Ascending aorta (tissue), 2 donors: ENCODE measurements at regions not wholly inside any gene's neighbourhood (a gene's known extent, or its start where the extent isn't known, plus 50 kb on each side); places are given as distances from the start of the nearest gene placed in this dataset.

Experiments
- DNase-seq, 2 donors: peaks; one replicate each; pipeline ENCODE4 v3.0.0-alpha.2; 2019; ENCODE audit warnings: low spot score in 2 of 2
- H3K27ac ChIP-seq, 2 donors: fragments of 200-600 bp; sonication (generic); one replicate each; pipeline ENCODE4 v1.5.1; 2016 to 2017; ENCODE audit warnings: mild to moderate bottlenecking in 1 of 2
- H3K27me3 ChIP-seq: fragments of 200-600 bp; sonication (generic); one replicate; pipeline ENCODE4 v1.5.1; 2017
- H3K36me3 ChIP-seq, 2 donors: fragments of 200-600 bp; sonication (generic); one replicate each; pipeline ENCODE4 v1.5.1; 2016
- H3K4me1 ChIP-seq, 2 donors: fragments of 200-600 bp; sonication (generic); one replicate each; pipeline ENCODE4 v1.5.1; 2016 to 2017; ENCODE audit warnings: mild to moderate bottlenecking in 1 of 2
- H3K4me3 ChIP-seq, 2 donors: fragments of 200-600 bp; sonication (generic); one replicate each; pipeline ENCODE4 v1.5.1; 2016 to 2017; ENCODE audit warnings: mild to moderate bottlenecking in 1 of 2
- H3K9me3 ChIP-seq, 2 donors: fragments of 200-600 bp; sonication (generic); one replicate each; pipeline ENCODE4 v1.5.1; 2016
- intact Hi-C: fragments of 100-400 bp; cut with DNase I; formaldehyde crosslinking; loops from one replicate; pipeline ENCODE4 v1.15.1; 2023
- TF ChIP-seq, protein P1 (sequence below), 3 experiments: fragments of 200-600 bp in 2 of 3; fragments of 450-650 bp in 1 of 3; sonication (generic) in 2 of 3; IDR thresholded peaks; one replicate each; pipeline ENCODE4 v1.5.1; 2016 to 2019; ENCODE audit warnings: antibody characterized with exemption in 3 of 3, mild to moderate bottlenecking in 1 of 3, moderate library complexity in 1 of 3

DNA sequence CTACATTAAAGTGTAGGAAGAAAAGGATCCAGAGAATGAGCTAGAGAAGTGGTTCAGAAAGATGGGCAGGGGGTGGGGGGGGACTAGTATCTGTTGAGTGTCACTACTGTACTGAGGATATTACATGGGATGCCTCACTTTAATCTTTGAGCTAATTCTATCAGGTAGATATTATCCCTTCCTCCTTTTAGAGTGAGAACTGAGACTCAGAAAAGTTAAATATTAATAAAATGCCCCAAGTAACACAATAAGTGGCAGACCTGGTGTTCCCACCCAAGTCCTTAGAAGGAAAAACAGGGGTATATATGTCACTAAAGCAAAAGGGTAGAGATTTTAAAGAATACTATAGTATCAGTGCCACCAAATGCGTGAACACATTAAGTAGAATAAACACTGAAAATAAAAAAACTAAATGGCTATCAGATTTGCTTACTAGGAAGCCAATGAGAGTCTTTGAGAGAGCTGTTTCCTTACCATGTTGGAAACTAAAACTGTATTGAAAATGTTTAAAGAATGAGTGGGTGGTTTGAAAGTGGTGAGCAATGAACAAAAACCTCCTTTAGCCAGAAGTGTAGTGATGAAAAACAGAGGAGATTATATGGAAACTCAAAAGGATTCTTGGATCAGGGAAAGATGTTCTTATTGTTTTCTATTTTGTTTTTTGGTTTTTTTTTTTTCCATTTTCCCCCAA, 230.8 kb downstream of the BARHL2 start:
- Histone ChIP-seq H3K36me3 (no peaks in the 10 kb centered on the region), H3K27ac (no peak overlapping the region), H3K4me3 (no peak overlapping the region), H3K4me1 (no peaks in the 10 kb centered on the region), H3K27me3 (no peaks in the 10 kb centered on the region), H3K9me3 (no peaks in the 10 kb centered on the region)
- TF ChIP-seq, protein P1, sequence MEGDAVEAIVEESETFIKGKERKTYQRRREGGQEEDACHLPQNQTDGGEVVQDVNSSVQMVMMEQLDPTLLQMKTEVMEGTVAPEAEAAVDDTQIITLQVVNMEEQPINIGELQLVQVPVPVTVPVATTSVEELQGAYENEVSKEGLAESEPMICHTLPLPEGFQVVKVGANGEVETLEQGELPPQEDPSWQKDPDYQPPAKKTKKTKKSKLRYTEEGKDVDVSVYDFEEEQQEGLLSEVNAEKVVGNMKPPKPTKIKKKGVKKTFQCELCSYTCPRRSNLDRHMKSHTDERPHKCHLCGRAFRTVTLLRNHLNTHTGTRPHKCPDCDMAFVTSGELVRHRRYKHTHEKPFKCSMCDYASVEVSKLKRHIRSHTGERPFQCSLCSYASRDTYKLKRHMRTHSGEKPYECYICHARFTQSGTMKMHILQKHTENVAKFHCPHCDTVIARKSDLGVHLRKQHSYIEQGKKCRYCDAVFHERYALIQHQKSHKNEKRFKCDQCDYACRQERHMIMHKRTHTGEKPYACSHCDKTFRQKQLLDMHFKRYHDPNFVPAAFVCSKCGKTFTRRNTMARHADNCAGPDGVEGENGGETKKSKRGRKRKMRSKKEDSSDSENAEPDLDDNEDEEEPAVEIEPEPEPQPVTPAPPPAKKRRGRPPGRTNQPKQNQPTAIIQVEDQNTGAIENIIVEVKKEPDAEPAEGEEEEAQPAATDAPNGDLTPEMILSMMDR (IDR thresholded peaks at IDR 0.05), result no peak
- no peak for DNase-seq
- intact Hi-C loops, result loop anchor here (10.0 kb wide), 1 partner anchor 1139 kb away; no protein-coding TSS in a partner anchor

DNA sequence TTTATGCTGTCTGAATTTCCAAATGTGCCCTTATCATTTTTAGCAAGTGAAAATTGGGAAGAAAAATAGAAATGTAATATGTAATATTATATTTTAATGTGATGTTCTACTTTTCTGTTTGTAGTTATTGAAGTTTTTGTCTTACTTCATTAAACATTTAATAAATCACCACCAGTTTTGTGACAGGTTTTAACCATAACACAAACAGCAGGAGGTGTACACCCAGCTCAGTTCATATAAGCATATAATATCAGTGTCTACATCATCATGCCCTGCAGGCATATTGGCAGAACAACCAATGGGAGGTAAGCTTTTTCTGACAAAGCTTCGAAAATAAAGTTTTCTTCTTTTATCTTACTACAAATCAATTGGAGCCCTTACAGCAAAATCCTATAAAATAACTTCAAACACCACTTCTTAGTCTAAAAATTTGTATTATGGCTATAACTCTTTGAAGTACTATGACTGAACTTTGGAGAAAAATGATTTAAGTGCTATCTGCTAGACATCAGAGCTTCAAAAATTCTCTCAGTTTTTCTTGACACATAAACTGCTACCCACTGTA, 236.7 kb downstream of the BARHL2 start:
- H3K27ac ChIP-seq, result no peak overlapping the region
- DNase-seq, result no peak

DNA sequence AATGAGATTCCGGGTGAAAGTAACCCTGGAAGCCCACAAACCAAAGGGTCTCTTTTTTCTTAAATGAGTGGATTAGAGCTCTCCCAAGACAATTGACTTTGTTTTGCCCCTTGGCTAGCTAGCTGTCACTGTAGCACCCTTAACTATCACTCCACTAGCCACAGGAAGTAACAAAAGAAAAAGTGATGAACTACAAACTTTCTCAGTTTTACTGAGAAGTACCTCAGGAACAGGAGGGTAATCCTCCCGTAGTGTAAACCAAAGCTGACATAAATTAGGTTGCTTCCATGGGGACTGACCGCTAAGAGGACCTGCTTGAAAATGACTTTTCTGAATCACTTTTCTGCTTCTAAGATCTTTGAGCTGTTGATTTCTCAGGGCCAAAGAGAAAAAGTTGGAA, 240.1 kb downstream of the BARHL2 start:
- intact Hi-C loops, result no loop called here
- Histone ChIP-seq H3K4me1 (no peaks in the 10 kb centered on the region), H3K4me3 (no peak overlapping the region), H3K27ac (no peak overlapping the region), H3K9me3 (no peaks in the 10 kb centered on the region), H3K27me3 (no peaks in the 10 kb centered on the region), H3K36me3 (no peaks in the 10 kb centered on the region)
- no peak for DNase-seq
- TF ChIP-seq, protein P1 (IDR thresholded peaks at IDR 0.05), result no peak

More for the DNA sequence above, 236.7 kb downstream of the BARHL2 start:
- intact Hi-C loops, result loop anchor here (10.0 kb wide), 1 partner anchor 1144 kb away; no protein-coding TSS in a partner anchor
- Histone ChIP-seq H3K4me1 (no peaks in the 10 kb centered on the region), H3K27me3 (no peaks in the 10 kb centered on the region), H3K9me3 (no peaks in the 10 kb centered on the region), H3K4me3 (no peak overlapping the region), H3K36me3 (no peaks in the 10 kb centered on the region)
- TF ChIP-seq, protein P1 (IDR thresholded peaks at IDR 0.05), result no peak

DNA sequence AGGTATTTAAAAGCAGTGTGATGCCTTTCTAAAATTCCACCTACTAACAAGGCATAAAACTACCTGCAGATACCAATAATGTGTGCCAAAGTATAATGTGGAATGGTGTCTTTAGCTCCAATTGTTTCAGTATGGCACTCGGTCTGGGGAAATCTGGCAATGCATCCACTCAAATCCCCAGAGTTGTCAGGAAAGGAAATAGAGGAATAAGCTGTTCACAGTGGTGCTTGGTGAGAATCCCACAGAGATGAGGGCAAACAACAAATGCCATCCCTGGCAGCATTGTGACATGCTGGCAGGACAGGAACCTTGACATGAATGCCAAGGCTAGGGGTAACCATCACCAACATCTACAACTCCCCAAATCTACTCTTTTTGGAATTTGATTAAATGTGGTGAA, 240.7 kb downstream of the BARHL2 start:
- no peaks in the 10 kb centered on the region for H3K4me1 ChIP-seq
- H3K27me3 ChIP-seq, result no peaks in the 10 kb centered on the region
- TF ChIP-seq, protein P1 (IDR thresholded peaks at IDR 0.05), result no peak
- no peak overlapping the region for H3K4me3 ChIP-seq
- no peak for DNase-seq
- no peaks in the 10 kb centered on the region for H3K36me3 ChIP-seq
- H3K9me3 ChIP-seq, result no peaks in the 10 kb centered on the region
- no peak overlapping the region for H3K27ac ChIP-seq
- intact Hi-C loops, result no loop called here

DNA sequence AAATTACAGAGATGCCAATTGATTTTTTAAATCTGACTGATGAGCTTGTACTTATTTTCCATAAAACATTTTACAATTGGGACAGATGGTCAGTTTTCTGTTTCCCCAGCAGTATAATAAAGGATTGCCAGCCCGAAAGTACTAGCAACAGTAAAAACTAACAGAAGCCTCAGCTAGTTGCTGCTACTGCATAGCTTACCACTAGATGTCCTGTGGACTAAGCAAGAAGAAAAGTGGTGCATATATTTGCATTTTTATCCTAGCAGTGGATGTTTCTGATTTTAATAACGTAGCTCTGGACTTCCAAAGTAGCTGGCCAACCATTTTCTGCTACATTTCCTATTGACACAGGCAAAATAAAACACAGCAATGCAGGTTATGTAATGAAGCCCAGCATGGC, 241.5 kb downstream of the BARHL2 start:
- Histone ChIP-seq H3K36me3 (no peaks in the 10 kb centered on the region), H3K4me1 (no peaks in the 10 kb centered on the region), H3K27me3 (no peaks in the 10 kb centered on the region), H3K9me3 (no peaks in the 10 kb centered on the region), H3K4me3 (no peak overlapping the region), H3K27ac (no peak overlapping the region)
- DNase-seq, result no peak
- intact Hi-C loops, result no loop called here
- TF ChIP-seq, protein P1 (IDR thresholded peaks at IDR 0.05), result peak in 1 of 3 experiments; percentile 32
